ENCODE measurements at regions not wholly inside any gene's neighbourhood (a gene's known extent, or its start where the extent isn't known, plus 50 kb on each side); places are given as distances from the start of the nearest gene placed in this dataset.

DNA sequence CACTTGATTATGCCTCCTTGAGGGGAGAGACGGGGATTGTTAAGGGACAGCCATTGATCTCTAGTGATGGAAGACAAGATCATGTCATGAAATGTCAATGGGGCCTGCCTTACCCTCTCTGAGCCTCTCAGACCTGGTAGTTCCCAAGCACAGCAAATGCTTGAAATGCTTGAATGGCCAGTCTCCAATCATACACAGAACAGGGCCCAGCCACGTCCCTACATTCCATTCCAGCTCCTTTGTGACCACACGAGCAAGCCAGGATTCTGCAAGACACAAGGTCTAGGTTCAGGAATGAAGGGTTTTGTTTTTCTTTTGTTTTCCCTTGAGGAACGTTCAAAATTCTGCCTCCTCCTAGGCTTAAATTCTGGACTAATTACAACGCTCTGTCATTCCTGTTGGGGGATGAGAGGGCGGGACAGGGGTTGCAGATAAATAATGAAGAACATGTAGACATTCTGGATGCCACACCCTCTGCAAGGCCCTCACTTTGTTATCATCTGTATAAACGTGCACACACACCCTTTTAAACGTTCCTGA lies 98.1 kb upstream of the YPEL5 start:
- DNase-seq (ENCODE audit: low read depth): no peak

- no peak for DNase-seq (ENCODE audit: low read depth)
These were observed 91.3 kb upstream of the YPEL5 start for GRCh38 chr2:30055548-30055947.

DNA sequence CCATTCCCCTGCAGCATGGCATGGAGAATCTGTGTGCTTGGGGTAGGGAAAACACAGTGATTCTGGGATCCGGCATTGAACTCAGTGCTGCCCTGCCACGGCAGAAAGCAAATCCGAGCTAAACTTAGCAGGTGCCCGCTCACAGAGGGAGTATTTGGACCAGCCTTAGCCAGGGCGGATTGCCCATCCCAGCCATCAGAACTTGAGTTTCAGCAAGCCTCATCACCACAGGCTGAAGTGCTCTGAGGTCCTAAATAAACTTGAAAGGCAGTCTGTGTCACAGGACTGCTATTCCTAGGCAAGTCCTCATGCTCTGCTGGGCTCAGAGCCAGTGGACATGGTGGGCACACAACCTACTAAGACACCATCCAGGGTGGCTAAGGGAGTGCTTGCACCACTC lies 86.2 kb upstream of the YPEL5 start:
- DNase-seq (ENCODE audit: low read depth): no peak

- no peak for DNase-seq (ENCODE audit: low read depth)
These were observed 78.7 kb upstream of the YPEL5 start for GRCh38 chr2:30068067-30068466.

- DNase-seq (ENCODE audit: low read depth): peak; percentile 73
These were observed 74.5 kb upstream of the YPEL5 start for GRCh38 chr2:30072250-30072842.

DNA sequence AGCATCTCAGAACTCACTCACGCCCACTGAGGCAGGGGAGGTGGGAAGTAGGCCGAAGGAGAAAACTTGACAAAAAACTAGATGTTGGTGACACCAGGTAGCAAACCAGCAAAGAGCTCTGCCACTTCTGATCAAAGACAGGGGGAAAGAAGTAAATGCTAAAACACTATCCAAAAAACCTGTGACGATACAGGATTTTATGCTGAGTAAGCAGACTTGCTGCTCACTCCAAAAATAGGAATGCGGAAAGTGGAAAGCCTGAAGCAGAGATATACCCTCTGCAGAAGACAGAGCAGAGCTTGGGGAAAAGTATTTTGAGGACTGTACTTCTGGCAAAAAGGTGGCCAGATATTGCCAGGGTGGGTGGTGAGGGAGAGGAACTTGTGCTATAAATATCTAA lies 73.3 kb upstream of the YPEL5 start:
- DNase-seq (ENCODE audit: low read depth): no peak

DNA sequence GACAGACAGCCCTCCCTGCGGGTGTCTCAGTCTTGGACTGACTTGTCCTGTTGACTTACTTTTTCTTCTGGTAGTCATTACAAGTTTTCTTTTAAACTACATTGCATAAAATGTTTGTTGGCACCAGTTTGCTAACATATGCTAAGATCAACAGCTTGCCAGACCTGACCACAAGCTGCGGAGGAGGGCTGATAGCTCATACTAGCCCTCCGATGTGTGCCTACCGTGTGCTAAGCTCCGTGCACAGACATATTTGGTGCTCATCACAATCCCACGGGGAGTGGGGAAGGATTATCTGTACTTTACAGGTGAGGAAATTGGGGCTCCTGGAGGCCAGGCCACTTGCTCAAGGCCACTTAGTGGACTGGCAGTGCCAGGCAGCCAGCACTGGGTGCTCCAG lies 72.8 kb upstream of the YPEL5 start:
- no peak for DNase-seq (ENCODE audit: low read depth)

- no peak for DNase-seq (ENCODE audit: low read depth)
These were observed 68.3 kb upstream of the YPEL5 start for GRCh38 chr2:30078521-30078920.

DNA sequence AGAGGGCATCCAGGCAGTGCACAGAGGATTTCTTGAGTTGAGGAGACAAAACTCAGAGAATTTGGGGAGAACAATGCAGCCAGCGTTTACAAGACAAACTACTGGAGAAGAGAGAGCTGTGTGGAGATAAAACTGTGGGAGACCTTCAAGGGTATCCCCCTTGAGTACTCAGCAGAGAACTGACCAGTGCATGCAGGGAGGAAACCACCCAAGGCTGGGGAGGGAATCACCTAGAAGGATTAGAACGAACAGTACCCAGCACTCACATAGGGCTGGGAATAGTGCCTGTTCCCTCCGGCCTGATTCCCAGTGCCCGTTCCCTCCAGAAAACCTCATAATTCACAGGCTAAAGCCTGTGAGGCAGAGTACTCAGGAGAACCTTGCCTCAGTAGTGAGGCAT lies 61.9 kb upstream of the YPEL5 start:
- DNase-seq (ENCODE audit: low read depth): no peak

- no peak for DNase-seq (ENCODE audit: low read depth)
These were observed 57.6 kb upstream of the YPEL5 start for GRCh38 chr2:30089171-30089570.

- no peak for DNase-seq (ENCODE audit: low read depth)
These were observed 51.4 kb upstream of the YPEL5 start for GRCh38 chr2:30095402-30095801.

DNA sequence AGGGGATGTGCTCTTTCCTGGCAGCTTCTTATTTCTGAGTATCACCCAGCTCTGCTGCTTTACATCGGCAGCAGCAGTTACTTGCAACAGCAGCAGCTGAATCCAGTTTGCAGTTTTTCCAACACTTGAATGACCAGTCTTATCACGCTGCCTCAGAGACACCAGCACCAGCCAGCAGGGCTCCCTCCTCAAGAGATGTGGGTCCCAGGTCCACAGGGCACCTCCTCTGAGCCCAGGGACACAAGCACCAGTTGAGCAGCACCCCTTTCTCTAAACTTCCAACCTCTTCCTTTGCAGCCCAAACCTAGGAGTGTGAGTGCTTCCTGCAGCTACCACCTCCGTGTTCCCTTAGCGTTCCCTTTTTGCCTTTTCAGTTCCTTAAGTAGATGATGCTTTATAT lies 50.4 kb upstream of the YPEL5 start:
- no peak for DNase-seq (ENCODE audit: low read depth)
